ENCODE measurements at regions not wholly inside any gene's neighbourhood (a gene's known extent, or its start where the extent isn't known, plus 50 kb on each side); places are given as distances from the start of the nearest gene placed in this dataset.

GRCh38 chr7:25333296-25333928 lies 105.1 kb upstream of the NPVF start:
- Histone ChIP-seq H3K9me3 (ENCODE audit: control insufficient read depth in 2 of 3, insufficient read depth in 1 of 3, low read length in 3 of 3) (no peaks in the 10 kb centered on the region), H3K4me1 (ENCODE audit: control insufficient read depth in 2 of 3, insufficient read depth in 2 of 3, low read depth in 1 of 3, low read length in 3 of 3) (no peaks in the 10 kb centered on the region), H3K27ac (ENCODE audit: low read depth in 2 of 2, low read length in 2 of 2) (no peak overlapping the region), H3K4me3 (ENCODE audit: low read length in 3 of 3) (no peak overlapping the region), H3K9ac (ENCODE audit: low read length in 3 of 3) (no peak overlapping the region), H3K27me3 (ENCODE audit: control insufficient read depth, insufficient read depth, low read length) (no peaks in the 10 kb centered on the region), H3K36me3 (ENCODE audit: control insufficient read depth in 2 of 3, insufficient read depth in 3 of 3, low read length in 3 of 3) (no peaks in the 10 kb centered on the region)
- no peak for TF ChIP-seq CTCF (IDR thresholded peaks at IDR 0.05; ENCODE audit: borderline replicate concordance, extremely low read depth, insufficient read depth)
- DNase-seq (no peak), FAIRE-seq (no peak)
- intact Hi-C loops (cut with DNase I), result no loop called here

GRCh38 chr7:25347360-25348066 lies 119.2 kb upstream of the NPVF start:
- Histone ChIP-seq H3K36me3 (ENCODE audit: control insufficient read depth in 2 of 3, insufficient read depth in 3 of 3, low read length in 3 of 3) (no peaks in the 10 kb centered on the region), H3K9me3 (ENCODE audit: control insufficient read depth in 2 of 3, insufficient read depth in 1 of 3, low read length in 3 of 3) (no peaks in the 10 kb centered on the region), H3K27ac (ENCODE audit: low read depth in 2 of 2, low read length in 2 of 2) (no peak overlapping the region), H3K27me3 (ENCODE audit: control insufficient read depth, insufficient read depth, low read length) (no peaks in the 10 kb centered on the region), H3K4me3 (ENCODE audit: low read length in 3 of 3) (no peak overlapping the region), H3K9ac (ENCODE audit: low read length in 3 of 3) (no peak overlapping the region), H3K4me1 (ENCODE audit: control insufficient read depth in 2 of 3, insufficient read depth in 2 of 3, low read depth in 1 of 3, low read length in 3 of 3) (no peaks in the 10 kb centered on the region)
- DNase-seq (no peak), FAIRE-seq (no peak)
- intact Hi-C loops (cut with DNase I), result no loop called here
- no peak for TF ChIP-seq CTCF (IDR thresholded peaks at IDR 0.05; ENCODE audit: borderline replicate concordance, extremely low read depth, insufficient read depth)

- no peak overlapping the region for H3K9ac ChIP-seq (ENCODE audit: low read length in 3 of 3)
- no peaks in the 10 kb centered on the region for H3K4me1 ChIP-seq (ENCODE audit: control insufficient read depth in 2 of 3, insufficient read depth in 2 of 3, low read depth in 1 of 3, low read length in 3 of 3)
- intact Hi-C loops (cut with DNase I), result no loop called here
- FAIRE-seq, result no peak
- no peaks in the 10 kb centered on the region for H3K36me3 ChIP-seq (ENCODE audit: control insufficient read depth in 2 of 3, insufficient read depth in 3 of 3, low read length in 3 of 3)
- no peaks in the 10 kb centered on the region for H3K27me3 ChIP-seq (ENCODE audit: control insufficient read depth, insufficient read depth, low read length)
- no peak for DNase-seq
- H3K27ac ChIP-seq (ENCODE audit: low read depth in 2 of 2, low read length in 2 of 2), result no peak overlapping the region
- H3K9me3 ChIP-seq (ENCODE audit: control insufficient read depth in 2 of 3, insufficient read depth in 1 of 3, low read length in 3 of 3), result no peaks in the 10 kb centered on the region
- no peak for TF ChIP-seq CTCF (IDR thresholded peaks at IDR 0.05; ENCODE audit: borderline replicate concordance, extremely low read depth, insufficient read depth)
- no peak overlapping the region for H3K4me3 ChIP-seq (ENCODE audit: low read length in 3 of 3)
Measured at GRCh38 chr7:25348104-25348503, 119.8 kb upstream of the NPVF start.

All from kidney (tissue), 13 donors.